D341Med (cell line): ENCODE measurements at regions not wholly inside any gene's neighbourhood (a gene's known extent, or its start where the extent isn't known, plus 50 kb on each side); places are given as distances from the start of the nearest gene placed in this dataset.
"Not testable (repeated sequence)": the region's sequence is repeated elsewhere in the genome, so short reads cannot be mapped to it uniquely, and the experiment has no call there.

Experiments
- DNase-seq: peaks from one replicate; pipeline ENCODE4 v3.0.0; 2012; ENCODE audit warnings: low spot score

DNA sequence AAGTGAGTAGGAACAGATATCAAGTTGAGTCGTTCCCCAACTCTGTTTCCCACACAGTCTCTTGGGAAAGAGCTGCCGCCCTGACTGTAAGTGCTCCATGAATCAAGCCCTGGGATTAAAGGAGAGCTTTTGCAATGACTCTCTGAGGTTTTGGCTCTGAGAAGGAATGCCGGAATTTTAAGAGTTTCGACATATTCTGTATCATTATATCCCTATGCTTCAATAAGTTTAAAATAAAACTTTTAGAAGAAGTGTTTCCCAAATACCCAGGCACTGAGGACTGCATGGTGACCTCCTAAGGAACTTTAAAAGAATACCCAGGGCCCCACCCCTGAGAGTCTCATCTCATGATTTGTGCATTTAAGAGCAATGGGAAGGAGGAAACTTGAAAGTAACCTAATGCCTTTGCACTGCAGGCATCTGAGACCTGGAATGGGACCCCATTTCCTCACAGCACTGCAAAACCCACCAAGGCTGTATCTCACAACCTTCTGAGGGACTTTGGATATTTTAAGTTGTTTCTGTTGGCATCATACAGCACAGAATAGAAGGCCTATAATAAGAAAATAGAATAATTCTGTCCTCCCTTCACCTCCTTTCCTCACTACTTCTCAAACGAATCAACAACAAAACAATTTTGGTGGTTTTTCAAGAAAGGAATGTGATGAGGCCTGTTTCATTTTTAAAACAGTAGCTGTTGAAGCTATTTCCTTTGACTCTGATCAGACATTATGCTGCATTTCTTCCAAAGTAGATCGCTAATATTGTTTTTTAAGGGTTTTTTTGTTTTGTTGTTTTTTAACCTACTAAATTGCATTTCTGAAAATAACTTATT lies 121.2 kb downstream of the GASK1B start:
- DNase-seq: no peak

DNA sequence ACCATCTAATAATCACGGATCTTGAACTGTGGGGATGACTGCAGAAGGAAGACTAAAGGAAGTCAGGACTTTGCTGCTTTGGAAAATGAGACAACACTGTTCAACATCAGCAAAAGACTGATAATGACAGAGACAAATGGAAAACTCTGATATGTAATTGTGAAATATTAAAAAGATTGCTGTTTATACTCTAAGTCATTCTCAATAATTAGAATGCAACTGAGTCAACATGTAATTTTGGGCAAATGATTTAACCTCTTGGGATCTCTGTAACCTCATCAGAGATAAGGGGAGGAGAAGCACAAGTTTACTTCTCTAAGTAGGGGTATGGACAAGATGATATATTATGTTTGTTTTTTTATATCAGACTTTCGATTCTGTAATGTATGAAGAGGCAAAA lies 121.9 kb downstream of the GASK1B start:
- DNase-seq: no peak

GRCh38 chr4:158046345-158046744 lies 126.5 kb downstream of the GASK1B start:
- no peak for DNase-seq

DNA sequence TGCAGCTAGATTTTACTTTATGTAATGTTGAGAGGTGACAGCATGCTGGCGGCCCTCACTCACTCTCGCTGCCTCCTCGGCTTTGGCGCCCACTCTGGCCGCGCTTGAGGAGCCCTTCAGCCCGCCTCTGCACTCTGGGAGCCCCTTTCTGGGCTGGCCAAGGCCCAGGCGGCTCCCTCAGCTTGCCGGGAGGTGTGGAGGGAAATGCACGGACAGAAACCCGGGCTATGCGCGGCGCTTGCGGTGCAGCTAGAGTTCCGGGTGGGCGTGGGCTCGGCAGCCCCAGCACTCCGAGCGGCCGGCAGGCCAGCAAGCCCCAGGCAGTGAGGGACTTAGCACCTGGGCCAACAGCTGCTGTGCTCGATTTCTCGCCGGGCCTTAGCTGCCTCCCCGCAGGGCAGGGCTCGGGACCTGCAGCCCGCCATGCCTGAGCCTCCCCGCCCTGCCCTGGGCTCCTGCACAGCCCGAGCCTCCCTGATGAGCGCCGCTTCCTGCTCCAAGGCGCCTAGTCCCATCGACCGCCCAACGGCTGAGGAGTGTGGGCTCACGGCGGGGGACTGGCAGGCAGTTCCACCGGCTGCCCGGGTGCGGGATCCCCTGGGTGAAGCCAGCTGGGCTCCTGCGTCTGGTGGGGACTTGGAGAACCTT lies 128.7 kb downstream of the GASK1B start:
- DNase-seq: no peak

- DNase-seq: no peak
Observed at GRCh38 chr4:158042591-158043030, 130.2 kb downstream of the GASK1B start.

GRCh38 chr4:158038718-158039117 lies 134.1 kb downstream of the GASK1B start:
- DNase-seq: no peak

GRCh38 chr4:158036998-158037397 lies 135.8 kb downstream of the GASK1B start:
- no peak for DNase-seq

DNA sequence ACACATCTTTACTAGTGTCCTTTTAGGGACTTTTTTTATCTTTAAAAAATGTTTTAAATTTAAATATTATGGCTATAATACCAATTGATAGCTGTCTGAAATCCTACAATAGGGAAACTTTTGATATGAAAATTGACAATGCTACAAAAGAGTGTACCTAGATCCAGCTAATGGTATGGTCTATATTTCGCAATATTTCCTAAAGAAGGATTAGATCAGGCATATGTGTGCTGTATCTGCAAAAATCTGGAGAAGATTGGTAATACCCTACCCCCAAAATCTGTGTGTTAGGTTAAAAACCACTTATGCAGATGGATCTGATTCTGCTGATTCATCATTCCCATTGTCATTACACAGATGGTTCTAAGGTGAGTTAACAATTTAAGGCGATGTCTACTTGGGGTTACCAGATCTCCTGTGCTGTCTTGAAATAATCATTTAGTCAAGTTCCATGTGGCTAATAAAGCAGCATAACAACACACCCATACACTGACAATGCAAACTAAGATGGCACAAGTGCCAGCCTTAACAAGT lies 137.1 kb downstream of the GASK1B start:
- no peak for DNase-seq

GRCh38 chr4:158033416-158034120 lies 139.3 kb downstream of the GASK1B start:
- DNase-seq: no peak

DNA sequence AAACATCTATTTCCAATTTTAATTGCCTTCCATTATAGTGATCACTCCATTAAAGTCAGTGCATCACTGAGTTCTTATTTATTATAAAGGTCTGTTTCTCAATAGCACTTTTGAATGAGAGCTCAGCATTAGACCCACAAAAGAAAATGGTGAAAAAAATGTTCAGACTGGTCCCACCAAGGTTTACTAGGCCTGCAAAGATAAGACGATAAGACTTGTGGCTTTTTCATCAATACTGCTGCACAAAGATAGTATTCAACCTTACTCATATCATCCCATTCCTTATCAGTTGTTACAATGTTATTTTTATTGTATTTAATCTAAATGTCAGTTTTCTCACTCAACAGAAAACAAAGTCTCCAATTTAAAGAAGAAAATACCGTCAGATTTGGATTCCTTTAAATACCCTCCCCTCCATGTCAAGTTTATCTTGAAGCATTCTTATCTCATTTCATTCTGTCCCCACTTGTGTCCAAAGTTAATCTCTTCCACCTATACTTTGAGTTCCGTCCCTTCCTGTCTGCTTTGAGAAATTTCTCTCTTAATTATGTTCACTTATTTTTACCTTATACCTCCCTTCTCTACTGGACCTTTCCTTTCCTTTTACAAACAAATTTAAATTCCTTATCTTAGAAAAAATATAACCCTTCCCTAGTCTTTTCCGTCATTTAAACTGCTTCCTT lies 140.0 kb downstream of the GASK1B start:
- DNase-seq: no peak

DNA sequence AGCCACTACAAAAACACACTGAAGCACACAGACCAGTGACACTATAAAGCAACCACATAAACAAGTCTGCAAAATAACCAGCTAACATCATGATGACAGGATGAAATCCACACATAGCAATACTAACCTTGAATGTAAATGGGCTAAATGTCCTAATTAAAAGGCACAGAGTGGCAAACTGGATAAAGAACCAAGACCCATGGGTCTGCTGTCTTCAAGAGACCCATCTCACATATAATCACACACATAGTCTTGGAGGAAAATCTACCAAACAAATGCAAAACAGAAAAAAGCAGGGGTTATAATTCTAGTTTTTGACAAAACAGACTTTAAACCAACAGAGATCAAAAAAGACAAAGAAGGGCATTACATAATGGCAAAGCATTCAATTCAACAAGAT lies 144.4 kb downstream of the GASK1B start:
- not testable (repeated sequence) for DNase-seq

DNA sequence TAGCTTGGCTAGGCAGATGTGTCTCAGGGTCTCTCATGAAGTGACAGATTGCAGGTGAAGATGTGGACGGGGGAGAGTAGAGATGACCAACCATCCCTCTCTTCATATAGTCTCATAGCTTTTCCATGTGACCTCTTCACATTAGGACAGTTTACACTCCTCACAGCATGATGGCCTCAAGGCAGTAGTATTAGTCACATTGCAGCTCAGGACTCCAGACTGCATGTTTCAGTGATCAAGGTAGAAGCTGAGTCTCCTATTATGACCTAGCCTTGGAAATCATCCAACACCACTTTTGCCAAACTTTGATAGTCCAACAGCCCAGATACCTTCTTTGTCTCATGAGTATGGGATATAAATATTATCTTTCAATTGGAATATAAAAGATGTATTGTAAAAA lies 147.7 kb downstream of the GASK1B start:
- no peak for DNase-seq

- no peak for DNase-seq
Observed at GRCh38 chr4:158020734-158021346, 152.0 kb downstream of the GASK1B start.

- no peak for DNase-seq
Observed at GRCh38 chr4:158020176-158020575, 152.6 kb downstream of the GASK1B start.

DNA sequence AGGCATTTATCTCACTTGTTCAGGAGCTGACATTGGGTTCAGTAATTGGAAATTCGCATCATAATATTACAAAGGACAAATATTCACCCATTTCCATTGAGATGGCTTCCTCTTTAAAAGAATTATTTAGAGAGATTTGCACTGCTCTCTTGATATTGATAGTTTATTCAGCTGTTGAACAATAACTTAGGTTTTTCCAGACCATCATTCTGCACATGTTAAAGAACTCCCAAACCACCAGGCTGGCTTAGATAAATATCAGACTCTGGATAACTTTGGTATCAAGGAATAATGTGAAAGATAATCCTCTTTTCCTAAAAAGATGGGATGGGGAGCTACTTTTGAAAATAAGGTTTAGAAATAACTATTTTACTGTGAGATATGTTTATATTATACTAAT lies 154.0 kb downstream of the GASK1B start:
- no peak for DNase-seq

DNA sequence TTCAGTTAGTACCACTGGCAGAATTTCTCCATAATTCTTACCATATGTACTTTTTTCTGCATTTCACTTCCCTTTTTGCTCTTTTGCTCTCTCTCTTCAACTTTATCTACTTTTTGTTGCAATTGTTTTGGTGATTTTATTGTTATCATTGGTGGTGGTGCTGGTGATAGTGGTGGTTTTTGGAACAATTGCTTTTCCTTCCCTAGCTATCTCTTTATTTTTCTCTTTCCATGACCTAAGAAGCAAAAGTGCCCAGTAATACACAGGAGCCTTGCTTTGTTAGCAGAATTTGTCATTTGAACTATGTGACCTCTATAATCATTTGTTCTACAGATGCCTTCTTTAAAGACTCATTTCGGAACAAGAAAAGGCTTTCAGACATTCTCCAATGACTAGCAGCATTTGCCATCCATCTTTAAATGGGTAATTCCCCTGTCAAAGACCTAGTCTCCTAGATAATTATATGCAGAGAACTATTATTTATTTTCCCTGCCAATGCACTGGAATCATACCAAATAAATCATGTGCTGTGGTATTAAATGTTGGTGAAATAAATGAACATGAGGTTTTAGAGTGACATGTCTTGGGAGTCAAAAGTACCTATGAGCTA lies 154.5 kb downstream of the GASK1B start:
- DNase-seq: no peak

DNA sequence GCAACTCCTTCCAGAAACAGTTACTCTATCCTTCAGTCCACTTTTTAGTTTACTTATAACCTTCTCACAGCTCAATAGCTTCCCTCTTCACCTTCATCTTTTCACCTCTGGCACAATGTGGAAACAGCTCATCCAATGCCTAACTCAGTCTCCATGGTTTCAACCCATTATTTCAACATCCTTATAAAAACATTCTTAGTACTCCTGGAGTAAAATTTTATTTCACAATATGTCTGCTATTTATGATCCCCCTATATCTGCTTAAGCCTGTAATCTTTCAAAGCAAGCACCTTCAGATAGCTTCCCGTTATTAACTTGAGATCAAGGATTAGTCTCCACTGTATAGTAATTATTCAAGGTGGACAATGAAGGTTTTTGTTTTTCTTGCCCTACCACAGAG lies 156.3 kb downstream of the GASK1B start:
- no peak for DNase-seq

DNA sequence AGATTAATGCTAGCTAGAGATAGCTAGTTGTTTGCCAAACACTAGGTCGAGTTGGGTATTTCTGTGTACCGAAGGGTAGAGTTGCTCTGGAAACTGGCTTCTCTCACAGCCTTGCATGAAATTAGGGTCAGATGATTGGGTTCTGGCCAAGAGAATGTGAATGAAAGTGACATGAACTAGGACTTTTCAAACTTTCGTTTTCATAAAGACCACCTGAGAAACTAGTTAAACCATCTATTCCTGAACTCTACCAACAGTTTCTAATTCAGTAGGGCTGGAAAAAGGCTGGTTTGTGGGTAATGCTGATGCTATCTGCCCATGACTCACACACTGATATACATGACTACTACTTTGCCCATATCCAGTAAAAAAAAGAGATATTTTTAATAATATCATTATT lies 157.6 kb downstream of the GASK1B start:
- DNase-seq: no peak

DNA sequence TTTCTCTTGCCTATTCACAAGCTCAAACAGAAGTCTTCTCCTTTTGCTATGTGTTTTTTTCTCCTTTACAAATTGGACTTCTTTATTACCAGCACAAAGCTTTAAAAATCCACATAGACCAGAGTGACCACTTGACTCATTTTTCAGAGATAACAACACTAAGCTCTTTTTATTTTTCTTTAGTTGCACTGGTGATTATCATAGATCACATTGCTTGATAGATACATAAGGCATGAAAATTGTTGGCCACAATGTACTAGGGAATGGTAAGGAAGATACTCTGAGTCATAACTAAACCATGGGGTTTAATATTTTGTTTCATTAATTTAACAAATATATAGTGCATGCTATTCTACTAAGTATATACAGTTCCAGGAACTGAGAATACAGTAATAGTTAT lies 159.0 kb downstream of the GASK1B start:
- DNase-seq: no peak

- no peak for DNase-seq
Observed at GRCh38 chr4:158010361-158010760, 162.5 kb downstream of the GASK1B start.

DNA sequence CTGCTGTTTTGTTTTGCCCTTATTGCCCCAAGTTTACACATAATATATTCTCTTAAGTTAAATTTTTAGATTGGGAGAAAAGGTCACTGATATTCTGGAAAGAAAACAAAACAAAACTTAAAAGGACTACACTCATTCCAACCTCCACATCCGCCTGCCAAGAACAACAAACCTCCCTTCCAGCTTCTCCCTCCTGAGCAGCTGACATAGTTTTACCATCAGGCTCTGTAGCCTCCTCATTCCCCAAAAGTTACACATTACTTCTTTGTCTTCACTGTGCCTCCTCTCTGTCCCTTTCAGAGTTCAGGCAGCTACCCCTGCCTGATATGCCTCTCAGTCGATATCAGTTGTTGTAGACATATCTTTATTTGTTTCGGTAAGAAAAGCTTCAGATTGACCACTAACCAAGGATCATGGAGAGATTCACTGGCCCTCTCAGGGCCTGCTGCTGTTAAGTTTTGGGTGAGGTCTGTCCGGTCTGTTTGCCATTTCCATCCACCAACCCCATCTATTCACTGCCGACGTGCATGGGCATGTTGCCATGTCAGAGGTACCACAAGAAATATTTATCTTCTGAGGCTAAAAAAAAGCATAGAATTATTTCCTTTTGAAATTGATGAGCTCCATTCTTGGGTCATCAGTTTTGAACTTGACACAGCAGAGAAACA lies 164.1 kb downstream of the GASK1B start:
- DNase-seq: no peak
